Endothelial cell of umbilical vein (primary cell): ENCODE measurements at regions not wholly inside any gene's neighbourhood (a gene's known extent, or its start where the extent isn't known, plus 50 kb on each side); places are given as distances from the start of the nearest gene placed in this dataset.

Experiments used
- BruUV-seq: library from RNA; stranded (reverse); fragments of 400-500 nt; replicated peaks from 2 replicates; lab custom pipeline; 2021; lab: Mats Ljungman, UMichigan
- CTCF ChIA-PET: fragments of 300-600, 350-600 bp; sonication (Branson Sonifier 250); formaldehyde crosslinking; loops from one replicate; lab custom pipeline; 2021; ENCODE audit warnings: antibody characterized with exemption, inconsistent platforms; lab: Charles Lee
- POLR2A ChIA-PET: fragments of 300-600, 350-600 bp; sonication (Branson Sonifier 250); formaldehyde crosslinking; loops from one replicate; lab custom pipeline; 2021; ENCODE audit warnings: antibody characterized with exemption, inconsistent platforms; lab: Charles Lee
- DNase-seq: peaks from one replicate; pipeline ENCODE4 v3.0.0-alpha.2; 2011; ENCODE audit warnings: low read depth, low spot score
- FAIRE-seq: peaks from 2 replicates; lab custom pipeline; 2011; peaks lifted over from hg19 to GRCh38; lab: Jason Lieb, UNC
- H2AFZ ChIP-seq: 2 replicates; pipeline ENCODE4 v1.6.0; 2012; ENCODE audit warnings: low read depth, low read length, control low read depth, inconsistent platforms
- H3K27ac ChIP-seq: 2 replicates; pipeline ENCODE4 v1.5.1; 2011; ENCODE audit warnings: low read depth, mild to moderate bottlenecking, control low read depth, low read length, moderate library complexity; ENCODE audit not compliant: insufficient read depth
- H3K27me3 ChIP-seq, 2 experiments: 2 replicates each; pipeline versions ENCODE4 v1.6.0 to v1.6.1; 2011; ENCODE audit warnings: low read length in 2 of 2, mixed read lengths in 1 of 2; ENCODE audit not compliant: control insufficient read depth in 2 of 2, insufficient read depth in 2 of 2
- H3K36me3 ChIP-seq, 2 experiments: 2 replicates in 1 of 2; 3 replicates in 1 of 2; pipeline ENCODE4 v1.5.1; 2011; ENCODE audit warnings: low read length in 2 of 2, mild to moderate bottlenecking in 1 of 2, moderate library complexity in 1 of 2; ENCODE audit not compliant: control insufficient read depth in 2 of 2, insufficient read depth in 2 of 2; ENCODE audit errors: extremely low read depth in 1 of 2
- H3K4me1 ChIP-seq: 3 replicates; pipeline ENCODE4 v1.5.1; 2011; ENCODE audit warnings: mild to moderate bottlenecking, low read length; ENCODE audit not compliant: control insufficient read depth, insufficient read depth; ENCODE audit errors: extremely low read depth
- H3K4me2 ChIP-seq: 2 replicates; pipeline ENCODE4 v1.6.1; 2011; ENCODE audit warnings: low read length, control low read depth, mixed read lengths; ENCODE audit not compliant: insufficient read depth
- H3K4me3 ChIP-seq, 3 experiments: fragments of 200-600 bp in 1 of 3; sonication (generic), shearing (Covaris generic) in 1 of 3; replicated peaks in 1 of 3; 2 replicates each; pipeline ENCODE4 v1.5.1; 2011 to 2016; ENCODE audit warnings: control low read depth in 3 of 3, low read length in 3 of 3, mild to moderate bottlenecking in 2 of 3, inconsistent platforms in 1 of 3, low read depth in 1 of 3, moderate library complexity in 1 of 3; ENCODE audit not compliant: insufficient read depth in 1 of 3
- H3K79me2 ChIP-seq: 2 replicates; pipeline ENCODE4 v1.6.0; 2012; ENCODE audit warnings: low read length, inconsistent platforms; ENCODE audit not compliant: control insufficient read depth, insufficient read depth
- H3K9ac ChIP-seq: replicated peaks from 2 replicates; pipeline ENCODE3; 2011; ENCODE audit warnings: low read length, control low read depth; ENCODE audit not compliant: insufficient read depth; ENCODE audit errors: extremely low read depth
- H3K9me1 ChIP-seq: replicated peaks from 3 replicates; pipeline ENCODE4 v1.6.0; 2011; ENCODE audit warnings: mild to moderate bottlenecking, low read length; ENCODE audit not compliant: control insufficient read depth, insufficient read depth; ENCODE audit errors: extremely low read depth
- H3K9me3 ChIP-seq: replicated peaks from 2 replicates; pipeline ENCODE4 v1.5.1; 2012; ENCODE audit warnings: low read length, inconsistent platforms; ENCODE audit not compliant: control insufficient read depth, insufficient read depth
- H4K20me1 ChIP-seq: replicated peaks from 2 replicates; pipeline ENCODE3; 2011; ENCODE audit warnings: mild to moderate bottlenecking, low read length; ENCODE audit not compliant: control insufficient read depth, insufficient read depth; ENCODE audit errors: extremely low read depth
- EZH2 ChIP-seq: IDR thresholded peaks from 2 replicates; pipeline ENCODE4 v1.6.1; 2012; ENCODE audit warnings: borderline replicate concordance, low read depth, mild to moderate bottlenecking, moderate library complexity, low read length, inconsistent platforms; ENCODE audit not compliant: severe bottlenecking
- FOS ChIP-seq: IDR thresholded peaks from 2 replicates; pipeline ENCODE4 v1.6.1; 2011; ENCODE audit warnings: mild to moderate bottlenecking, low read length, moderate library complexity, borderline replicate concordance; ENCODE audit not compliant: insufficient read depth
- GATA2 ChIP-seq: IDR thresholded peaks from 2 replicates; pipeline ENCODE4 v1.7.0; 2011; ENCODE audit warnings: low read depth, mild to moderate bottlenecking, moderate library complexity, mixed read lengths, low read length; ENCODE audit not compliant: insufficient read length, insufficient read depth
- JUN ChIP-seq: IDR thresholded peaks from 2 replicates; pipeline ENCODE4 v1.6.1; 2011; ENCODE audit warnings: borderline replicate concordance, low read depth; ENCODE audit not compliant: insufficient read length, insufficient read depth
- MYC ChIP-seq: IDR thresholded peaks from one replicate; pipeline ENCODE4 v1.6.1; 2011; ENCODE audit warnings: mild to moderate bottlenecking, low read depth, low read length
- POLR2A ChIP-seq: IDR thresholded peaks from 2 replicates; pipeline ENCODE4 v1.6.1; 2012; ENCODE audit warnings: low read depth, mild to moderate bottlenecking, control low read depth, low read length
- POLR2AphosphoS5 ChIP-seq: IDR thresholded peaks from 2 replicates; pipeline ENCODE4 v1.6.1; 2012; ENCODE audit warnings: low read depth, mild to moderate bottlenecking, control low read depth, low read length, moderate library complexity; ENCODE audit not compliant: insufficient read depth
- dilution Hi-C: fragments of 300-500 bp; cut with MboI; formaldehyde crosslinking; loops from one replicate; pipeline ENCODE4 v1.15.0; 2019; ENCODE audit warnings: low sequenced_read_pairs; ENCODE audit not compliant: extremely low pct_ligation_motif_present
- intact Hi-C: fragments of 100-400 bp; cut with micrococcal nuclease; formaldehyde crosslinking; loops from one replicate; pipeline ENCODE4 v1.10.0; 2022
- TF ChIP-seq, protein P1 (sequence below): IDR thresholded peaks from 2 replicates; pipeline ENCODE4 v1.6.1; 2011; ENCODE audit not compliant: insufficient read depth, insufficient read length
- TF ChIP-seq, protein P2 (sequence below), 2 donors: IDR thresholded peaks; 1 replicate in 1 of 2; 2 replicates in 1 of 2; pipeline ENCODE4 v1.5.1; 2011; ENCODE audit warnings: low read length in 2 of 2, mild to moderate bottlenecking in 2 of 2, moderate library complexity in 2 of 2, control low read depth in 1 of 2, inconsistent platforms in 1 of 2, low read depth in 1 of 2; ENCODE audit not compliant: insufficient read depth in 1 of 2; ENCODE audit errors: extremely low read depth in 1 of 2

- TF ChIP-seq, protein P1, sequence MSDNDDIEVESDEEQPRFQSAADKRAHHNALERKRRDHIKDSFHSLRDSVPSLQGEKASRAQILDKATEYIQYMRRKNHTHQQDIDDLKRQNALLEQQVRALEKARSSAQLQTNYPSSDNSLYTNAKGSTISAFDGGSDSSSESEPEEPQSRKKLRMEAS, result no peak
- TF ChIP-seq MYC, result no peak
- TF ChIP-seq, protein P2, sequence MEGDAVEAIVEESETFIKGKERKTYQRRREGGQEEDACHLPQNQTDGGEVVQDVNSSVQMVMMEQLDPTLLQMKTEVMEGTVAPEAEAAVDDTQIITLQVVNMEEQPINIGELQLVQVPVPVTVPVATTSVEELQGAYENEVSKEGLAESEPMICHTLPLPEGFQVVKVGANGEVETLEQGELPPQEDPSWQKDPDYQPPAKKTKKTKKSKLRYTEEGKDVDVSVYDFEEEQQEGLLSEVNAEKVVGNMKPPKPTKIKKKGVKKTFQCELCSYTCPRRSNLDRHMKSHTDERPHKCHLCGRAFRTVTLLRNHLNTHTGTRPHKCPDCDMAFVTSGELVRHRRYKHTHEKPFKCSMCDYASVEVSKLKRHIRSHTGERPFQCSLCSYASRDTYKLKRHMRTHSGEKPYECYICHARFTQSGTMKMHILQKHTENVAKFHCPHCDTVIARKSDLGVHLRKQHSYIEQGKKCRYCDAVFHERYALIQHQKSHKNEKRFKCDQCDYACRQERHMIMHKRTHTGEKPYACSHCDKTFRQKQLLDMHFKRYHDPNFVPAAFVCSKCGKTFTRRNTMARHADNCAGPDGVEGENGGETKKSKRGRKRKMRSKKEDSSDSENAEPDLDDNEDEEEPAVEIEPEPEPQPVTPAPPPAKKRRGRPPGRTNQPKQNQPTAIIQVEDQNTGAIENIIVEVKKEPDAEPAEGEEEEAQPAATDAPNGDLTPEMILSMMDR (IDR thresholded peaks at IDR 0.05; ENCODE audit: extremely low read depth in 1 of 2, insufficient read depth in 1 of 2, low read depth in 1 of 2, low read length in 2 of 2), result no peak
- TF ChIP-seq GATA2, result no peak
- no peak for TF ChIP-seq POLR2AphosphoS5
- no peak for TF ChIP-seq POLR2A
- no peak for TF ChIP-seq EZH2
- no peak for TF ChIP-seq FOS
- TF ChIP-seq JUN, result no peak
Observed at GRCh38 chr2:8021921-8022320, 659.9 kb upstream of the ID2 start.

More at GRCh38 chr2:8021921-8022320, 659.9 kb upstream of the ID2 start:
- H3K9ac ChIP-seq, result no peak overlapping the region
- peaks cover 4% of the 10 kb centered on the region for H3K9me3 ChIP-seq
- DNase-seq (no peak), FAIRE-seq (no peak)
- H4K20me1 ChIP-seq, result no peaks in the 10 kb centered on the region
- intact Hi-C loops, result no loop called here
- no peaks in the 10 kb centered on the region for H3K36me3 ChIP-seq
- H3K27ac ChIP-seq, result no peak overlapping the region
- no peaks in the 10 kb centered on the region for H3K9me1 ChIP-seq
- CTCF ChIA-PET, result no interaction called here
- no peaks in the 10 kb centered on the region for H3K79me2 ChIP-seq
- dilution Hi-C loops, result no loop called here
- POLR2A ChIA-PET, result no interaction called here
- no peak overlapping the region for H3K4me3 ChIP-seq
- no TSS peak for BruUV-seq
- no peaks in the 10 kb centered on the region for H3K4me1 ChIP-seq
- H3K27me3 ChIP-seq, result no peaks in the 10 kb centered on the region
- no peak overlapping the region for H3K4me2 ChIP-seq
- H2AFZ ChIP-seq, result no peak overlapping the region
